Testis (tissue), 2 donors: ENCODE measurements at regions not wholly inside any gene's neighbourhood (a gene's known extent, or its start where the extent isn't known, plus 50 kb on each side); places are given as distances from the start of the nearest gene placed in this dataset.
A peak's percentile ranks its signal among the peaks of the same experiment; 100 is the strongest.

Source experiments
- DNase-seq: peaks from one replicate; pipeline ENCODE4 v3.0.0-alpha.2; 2019
- H3K27ac ChIP-seq, 2 donors: fragments of 200-600 bp; sonication (generic); one replicate each; pipeline ENCODE4 v1.5.1; 2019
- H3K27me3 ChIP-seq: fragments of 200-600 bp; sonication (generic); one replicate; pipeline ENCODE4 v1.5.1; 2019
- H3K36me3 ChIP-seq: fragments of 200-600 bp; sonication (generic); one replicate; pipeline ENCODE4 v1.5.1; 2017; ENCODE audit warnings: low read depth; ENCODE audit errors: missing control alignments
- H3K4me1 ChIP-seq: fragments of 200-600 bp; sonication (generic); one replicate; pipeline ENCODE4 v1.5.1; 2019
- H3K4me3 ChIP-seq, 2 donors: fragments of 200-600 bp; sonication (generic); one replicate each; pipeline ENCODE4 v1.5.1; 2017 to 2019
- H3K9me3 ChIP-seq: fragments of 200-600 bp; sonication (generic); one replicate; pipeline ENCODE4 v1.5.1; 2017
- POLR2A ChIP-seq: fragments of 450-650 bp; IDR thresholded peaks from one replicate; pipeline ENCODE4 v1.6.1; 2017; ENCODE audit warnings: antibody characterized with exemption, mild to moderate bottlenecking, moderate library complexity
- WGBS, 2 donors: methylation state at CpG; one replicate each; pipeline ENCODE4 v1.1.5; 2018; 5-methylcytosine and 5-hydroxymethylcytosine counted together
- intact Hi-C: fragments of 100-400 bp; cut with DNase I; formaldehyde crosslinking; loops from one replicate; pipeline ENCODE4 v1.15.1; 2023; ENCODE audit warnings: low total_unique reads
- TF ChIP-seq, protein P1 (sequence below), 3 experiments: fragments of 450-650 bp in 2 of 3; fragments of 200-600 bp in 1 of 3; sonication (generic) in 1 of 3; IDR thresholded peaks; one replicate each; pipeline ENCODE4 v1.5.1; 2016 to 2019; ENCODE audit warnings: antibody characterized with exemption in 3 of 3, mild to moderate bottlenecking in 2 of 3, moderate library complexity in 1 of 3

DNA sequence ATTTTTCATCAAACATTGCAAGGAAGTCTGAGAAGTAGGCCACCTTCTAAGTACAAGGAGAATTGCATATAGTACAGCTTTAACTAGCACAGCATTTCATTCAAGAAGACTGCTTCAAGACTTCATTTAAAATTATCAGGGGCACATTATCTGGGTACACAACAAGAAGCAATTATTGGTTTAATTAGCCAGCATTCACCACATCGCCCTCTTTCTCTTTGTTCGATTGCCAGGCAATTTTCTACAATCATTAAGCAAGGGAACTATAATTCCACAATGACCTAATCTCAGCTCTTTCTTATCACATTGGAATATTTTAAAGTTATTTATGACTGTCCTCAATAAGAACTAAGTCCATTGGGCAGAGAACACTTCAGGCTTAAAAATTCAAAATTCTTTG is 1347.1 kb upstream of the PABPC4L start:
- TF ChIP-seq POLR2A = no peak
- Histone ChIP-seq H3K27ac (no peak overlapping the region), H3K4me3 (no peak overlapping the region), H3K27me3 (no peaks in the 10 kb centered on the region), H3K36me3 (no peaks in the 10 kb centered on the region), H3K9me3 (no peaks in the 10 kb centered on the region), H3K4me1 (no peaks in the 10 kb centered on the region)
- no peak for DNase-seq
- WGBS, 2 donors = 64 to 65% methylated on average over 2 of the region's 2 CpGs
- intact Hi-C loops = no loop called here

DNA sequence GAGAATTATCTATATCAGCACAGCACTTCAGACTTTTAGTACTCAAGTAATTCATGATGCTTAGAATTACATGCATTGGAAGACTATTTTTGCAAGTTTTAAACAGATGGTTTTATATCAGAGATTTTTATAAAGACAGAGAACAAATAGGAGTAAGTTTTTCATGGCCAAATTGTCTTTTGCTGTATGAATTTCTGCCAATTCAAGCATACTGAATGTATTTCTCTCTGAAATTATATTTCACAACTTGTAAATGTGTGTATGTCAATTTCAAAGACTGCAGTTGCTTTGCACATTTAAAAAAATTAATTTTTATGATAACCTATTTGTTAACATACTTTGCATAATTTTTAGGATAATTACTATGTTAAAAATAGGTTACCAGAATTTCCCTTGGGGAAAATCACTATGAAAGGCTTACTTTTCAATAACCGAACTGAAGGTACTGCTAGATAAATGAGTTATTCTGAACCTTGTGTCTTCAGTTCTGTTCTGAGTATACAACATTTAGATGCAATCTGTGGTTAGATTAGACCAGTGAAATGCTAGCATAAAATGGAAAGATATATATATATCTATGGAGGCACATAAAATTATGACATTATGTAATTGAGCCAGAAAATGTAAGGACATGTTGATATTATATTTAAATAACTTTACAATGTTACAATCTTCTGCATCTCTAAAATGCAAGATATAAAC is 1344.2 kb upstream of the PABPC4L start:
- no peak for TF ChIP-seq POLR2A
- TF ChIP-seq, protein P1, sequence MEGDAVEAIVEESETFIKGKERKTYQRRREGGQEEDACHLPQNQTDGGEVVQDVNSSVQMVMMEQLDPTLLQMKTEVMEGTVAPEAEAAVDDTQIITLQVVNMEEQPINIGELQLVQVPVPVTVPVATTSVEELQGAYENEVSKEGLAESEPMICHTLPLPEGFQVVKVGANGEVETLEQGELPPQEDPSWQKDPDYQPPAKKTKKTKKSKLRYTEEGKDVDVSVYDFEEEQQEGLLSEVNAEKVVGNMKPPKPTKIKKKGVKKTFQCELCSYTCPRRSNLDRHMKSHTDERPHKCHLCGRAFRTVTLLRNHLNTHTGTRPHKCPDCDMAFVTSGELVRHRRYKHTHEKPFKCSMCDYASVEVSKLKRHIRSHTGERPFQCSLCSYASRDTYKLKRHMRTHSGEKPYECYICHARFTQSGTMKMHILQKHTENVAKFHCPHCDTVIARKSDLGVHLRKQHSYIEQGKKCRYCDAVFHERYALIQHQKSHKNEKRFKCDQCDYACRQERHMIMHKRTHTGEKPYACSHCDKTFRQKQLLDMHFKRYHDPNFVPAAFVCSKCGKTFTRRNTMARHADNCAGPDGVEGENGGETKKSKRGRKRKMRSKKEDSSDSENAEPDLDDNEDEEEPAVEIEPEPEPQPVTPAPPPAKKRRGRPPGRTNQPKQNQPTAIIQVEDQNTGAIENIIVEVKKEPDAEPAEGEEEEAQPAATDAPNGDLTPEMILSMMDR (IDR thresholded peaks at IDR 0.05) = no peak
- 67 to 71% methylated on average over 1 of the region's 1 CpG for WGBS, 2 donors
- no peak overlapping the region for H3K4me3 ChIP-seq
- H3K27me3 ChIP-seq = no peaks in the 10 kb centered on the region
- no peaks in the 10 kb centered on the region for H3K4me1 ChIP-seq
- no peak overlapping the region for H3K27ac ChIP-seq
- intact Hi-C loops = no loop called here
- no peak for DNase-seq
- H3K36me3 ChIP-seq = no peaks in the 10 kb centered on the region
- H3K9me3 ChIP-seq = no peaks in the 10 kb centered on the region

DNA sequence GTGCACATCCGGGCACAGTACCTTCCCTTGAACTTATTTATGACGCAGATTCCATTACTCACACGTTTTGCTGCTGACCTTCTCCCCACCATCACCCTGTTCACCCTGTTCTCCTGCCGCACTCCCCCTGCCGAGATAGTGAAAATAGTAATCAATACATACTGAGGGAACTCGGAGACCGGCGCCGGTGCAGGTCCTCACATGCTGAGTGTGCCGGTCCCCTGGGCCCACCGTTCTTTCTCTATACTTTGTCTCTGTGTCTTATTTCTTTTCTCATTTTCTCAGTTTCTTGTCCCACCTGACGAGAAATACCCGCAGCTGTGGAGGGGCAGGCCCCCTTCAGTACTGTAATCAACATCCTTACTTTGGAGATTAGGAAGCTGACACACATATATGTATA is 1337.1 kb upstream of the PABPC4L start:
- H3K4me1 ChIP-seq = no peaks in the 10 kb centered on the region
- 56 to 66% methylated on average over 13 of the region's 13 CpGs for WGBS, 2 donors
- no peaks in the 10 kb centered on the region for H3K36me3 ChIP-seq
- intact Hi-C loops = no loop called here
- no peaks in the 10 kb centered on the region for H3K27me3 ChIP-seq
- no peak for TF ChIP-seq POLR2A
- TF ChIP-seq, protein P1 (IDR thresholded peaks at IDR 0.05) = no peak
- DNase-seq = peak; percentile 42
- no peaks in the 10 kb centered on the region for H3K9me3 ChIP-seq
- H3K27ac ChIP-seq = no peak overlapping the region
- peak overlapping the region; percentile 4 to 55 for H3K4me3 ChIP-seq

- 89 to 90% methylated on average over 4 of the region's 4 CpGs for WGBS, 2 donors
- Histone ChIP-seq H3K9me3 (no peaks in the 10 kb centered on the region), H3K4me3 (no peak overlapping the region), H3K27me3 (no peaks in the 10 kb centered on the region), H3K27ac (no peak overlapping the region), H3K36me3 (no peaks in the 10 kb centered on the region), H3K4me1 (no peaks in the 10 kb centered on the region)
- intact Hi-C loops = no loop called here
- TF ChIP-seq POLR2A = no peak
- TF ChIP-seq, protein P1 (IDR thresholded peaks at IDR 0.05) = no peak
- DNase-seq = no peak
These were observed 1331.5 kb upstream of the PABPC4L start for GRCh38 chr4:135533053-135533452.

GRCh38 chr4:135532132-135532531 is 1330.5 kb upstream of the PABPC4L start:
- no peak for DNase-seq
- H3K27me3 ChIP-seq = no peaks in the 10 kb centered on the region
- H3K9me3 ChIP-seq = no peaks in the 10 kb centered on the region
- no peaks in the 10 kb centered on the region for H3K4me1 ChIP-seq
- no peak for TF ChIP-seq POLR2A
- TF ChIP-seq, protein P1 (IDR thresholded peaks at IDR 0.05) = no peak
- H3K4me3 ChIP-seq = no peak overlapping the region
- H3K36me3 ChIP-seq = no peaks in the 10 kb centered on the region
- WGBS, 2 donors = 66 to 70% methylated on average over 3 of the region's 3 CpGs
- intact Hi-C loops = no loop called here
- no peak overlapping the region for H3K27ac ChIP-seq
